Ovary (tissue), 3 donors: ENCODE measurements at regions not wholly inside any gene's neighbourhood (a gene's known extent, or its start where the extent isn't known, plus 50 kb on each side); places are given as distances from the start of the nearest gene placed in this dataset.

ENCODE experiments used
- CTCF ChIP-seq, 3 donors: fragments of 450-650 bp in 2 of 3; fragments of 200-600 bp in 1 of 3; IDR thresholded peaks; one replicate each; pipeline versions ENCODE4 v1.5.1 to v1.8.0; 2016 to 2022; ENCODE audit warnings: antibody characterized with exemption in 3 of 3, mild to moderate bottlenecking in 1 of 3
- EP300 ChIP-seq: sonication (generic); formaldehyde crosslinking; IDR thresholded peaks from one replicate; pipeline ENCODE4 v1.6.1; 2017; ENCODE audit warnings: antibody characterized with exemption
- POLR2A ChIP-seq: fragments of 450-650 bp; IDR thresholded peaks from one replicate; pipeline ENCODE4 v1.6.1; 2017; ENCODE audit warnings: antibody characterized with exemption, mild to moderate bottlenecking, moderate library complexity
- donor health status: DM: no; HTN: no; CAD: no.

- TF ChIP-seq CTCF (IDR thresholded peaks at IDR 0.05) (no peak), EP300 (no peak), POLR2A (no peak)
Measured at GRCh38 chr6:12442455-12442854, 152.3 kb downstream of the EDN1 start.
